ENCODE measurements at regions not wholly inside any gene's neighbourhood (a gene's known extent, or its start where the extent isn't known, plus 50 kb on each side); places are given as distances from the start of the nearest gene placed in this dataset.
"Not testable (repeated sequence)": the region's sequence is repeated elsewhere in the genome, so short reads cannot be mapped to it uniquely, and the experiment has no call there.

- ATAC-seq (ENCODE audit: low read depth); H3K36me3 Mint-ChIP-seq; H3K4me1 Mint-ChIP-seq; H3K4me3 Mint-ChIP-seq; DNase-seq (ENCODE audit: low spot score in 2 of 2); H3K27ac Mint-ChIP-seq; H3K27me3 Mint-ChIP-seq; H3K9me3 Mint-ChIP-seq: not testable (repeated sequence)
These were observed 212.0 kb downstream of the CDY2A start for GRCh38 chrY:18237580-18237979.

GRCh38 chrY:18262562-18262961 is 237.0 kb downstream of the CDY2A start:
- not testable (repeated sequence) for H3K4me1 Mint-ChIP-seq; H3K4me3 Mint-ChIP-seq; DNase-seq (ENCODE audit: low spot score in 2 of 2); H3K27ac Mint-ChIP-seq; H3K9me3 Mint-ChIP-seq; H3K36me3 Mint-ChIP-seq; ATAC-seq (ENCODE audit: low read depth); H3K27me3 Mint-ChIP-seq

- DNase-seq (ENCODE audit: low spot score in 2 of 2); ATAC-seq (ENCODE audit: low read depth); H3K36me3 Mint-ChIP-seq; H3K4me3 Mint-ChIP-seq; H3K27ac Mint-ChIP-seq; H3K4me1 Mint-ChIP-seq; H3K27me3 Mint-ChIP-seq; H3K9me3 Mint-ChIP-seq: not testable (repeated sequence)
These were observed 245.5 kb downstream of the CDY2A start for GRCh38 chrY:18271126-18271525.

GRCh38 chrY:18294353-18294752 is 252.2 kb upstream of the HSFY1 start:
- not testable (repeated sequence) for H3K36me3 Mint-ChIP-seq; H3K4me3 Mint-ChIP-seq; ATAC-seq (ENCODE audit: low read depth); H3K4me1 Mint-ChIP-seq; H3K27me3 Mint-ChIP-seq; H3K9me3 Mint-ChIP-seq; DNase-seq (ENCODE audit: low spot score in 2 of 2); H3K27ac Mint-ChIP-seq

- not testable (repeated sequence) for ATAC-seq (ENCODE audit: low read depth); H3K4me1 Mint-ChIP-seq; H3K27ac Mint-ChIP-seq; H3K36me3 Mint-ChIP-seq; DNase-seq (ENCODE audit: low spot score in 2 of 2); H3K9me3 Mint-ChIP-seq; H3K4me3 Mint-ChIP-seq; H3K27me3 Mint-ChIP-seq
These were observed 248.1 kb upstream of the HSFY1 start for GRCh38 chrY:18298461-18298860.

- not testable (repeated sequence) for H3K4me1 Mint-ChIP-seq; H3K27me3 Mint-ChIP-seq; DNase-seq (ENCODE audit: low spot score in 2 of 2); H3K36me3 Mint-ChIP-seq; H3K9me3 Mint-ChIP-seq; ATAC-seq (ENCODE audit: low read depth); H3K4me3 Mint-ChIP-seq; H3K27ac Mint-ChIP-seq
These were observed 240.2 kb upstream of the HSFY1 start for GRCh38 chrY:18306344-18306743.

- H3K4me1 Mint-ChIP-seq; H3K36me3 Mint-ChIP-seq; H3K27ac Mint-ChIP-seq; DNase-seq (ENCODE audit: low spot score in 2 of 2); H3K4me3 Mint-ChIP-seq; H3K27me3 Mint-ChIP-seq; ATAC-seq (ENCODE audit: low read depth); H3K9me3 Mint-ChIP-seq: not testable (repeated sequence)
These were observed 234.7 kb upstream of the HSFY1 start for GRCh38 chrY:18311853-18312252.

GRCh38 chrY:18325499-18326279 is 220.8 kb upstream of the HSFY1 start:
- not testable (repeated sequence) for ATAC-seq (ENCODE audit: low read depth); H3K27ac Mint-ChIP-seq; H3K4me1 Mint-ChIP-seq; H3K4me3 Mint-ChIP-seq; H3K36me3 Mint-ChIP-seq; H3K9me3 Mint-ChIP-seq; DNase-seq (ENCODE audit: low spot score in 2 of 2); H3K27me3 Mint-ChIP-seq

- not testable (repeated sequence) for H3K36me3 Mint-ChIP-seq; H3K4me1 Mint-ChIP-seq; H3K9me3 Mint-ChIP-seq; H3K27me3 Mint-ChIP-seq; H3K27ac Mint-ChIP-seq; H3K4me3 Mint-ChIP-seq; DNase-seq (ENCODE audit: low spot score in 2 of 2)
- peak; percentile 26 for ATAC-seq (ENCODE audit: low read depth)
These were observed 220.1 kb upstream of the HSFY1 start for GRCh38 chrY:18326280-18326875.

GRCh38 chrY:18342496-18342895 is 204.0 kb upstream of the HSFY1 start:
- H3K4me3 Mint-ChIP-seq; H3K36me3 Mint-ChIP-seq; H3K27ac Mint-ChIP-seq; DNase-seq (ENCODE audit: low spot score in 2 of 2); H3K9me3 Mint-ChIP-seq; H3K4me1 Mint-ChIP-seq; ATAC-seq (ENCODE audit: low read depth); H3K27me3 Mint-ChIP-seq: not testable (repeated sequence)
